Smooth muscle cell (in vitro differentiated cells): ENCODE measurements at regions not wholly inside any gene's neighbourhood (a gene's known extent, or its start where the extent isn't known, plus 50 kb on each side); places are given as distances from the start of the nearest gene placed in this dataset.

Source experiments
- DNase-seq: peaks from one replicate; lab custom pipeline; 2025; ENCODE audit not compliant: unreplicated experiment; lab: John Stamatoyannopoulos, UW
- H2AFZ ChIP-seq: fragments of 200-600 bp; sonication (generic); 2 replicates; pipeline ENCODE4 v1.6.0; 2016; ENCODE audit warnings: antibody characterized with exemption, low read depth, mild to moderate bottlenecking
- H3F3A ChIP-seq: fragments of 200-600 bp; sonication (generic); 2 replicates; pipeline ENCODE4 v1.6.0; 2017; ENCODE audit warnings: antibody characterized with exemption, low read depth
- H3K27ac ChIP-seq: fragments of 200-600 bp; sonication (generic); 2 replicates; pipeline ENCODE4 v1.5.1; 2016; ENCODE audit warnings: low read depth, mild to moderate bottlenecking
- H3K27me3 ChIP-seq: fragments of 200-600 bp; sonication (generic); 2 replicates; pipeline ENCODE4 v1.6.1; 2016; ENCODE audit warnings: low read depth, mild to moderate bottlenecking
- H3K36me3 ChIP-seq: fragments of 200-600 bp; sonication (generic); 2 replicates; pipeline ENCODE4 v1.5.1; 2016; ENCODE audit warnings: low read depth
- H3K4me1 ChIP-seq: fragments of 200-600 bp; sonication (generic); 2 replicates; pipeline ENCODE4 v1.5.1; 2016; ENCODE audit warnings: low read depth
- H3K4me2 ChIP-seq: fragments of 200-600 bp; sonication (generic); 2 replicates; pipeline ENCODE4 v1.6.0; 2016; ENCODE audit warnings: mild to moderate bottlenecking
- H3K4me3 ChIP-seq: fragments of 200-600 bp; sonication (generic); 2 replicates; pipeline ENCODE4 v1.5.1; 2016; ENCODE audit warnings: mild to moderate bottlenecking
- H3K79me2 ChIP-seq: fragments of 200-600 bp; sonication (generic); 2 replicates; pipeline ENCODE4 v1.6.0; 2016; ENCODE audit warnings: low read depth, mild to moderate bottlenecking
- H3K9ac ChIP-seq: fragments of 200-600 bp; sonication (generic); 2 replicates; pipeline ENCODE4 v1.6.0; 2016; ENCODE audit warnings: low read depth
- H3K9me3 ChIP-seq: fragments of 200-600 bp; sonication (generic); replicated peaks from 2 replicates; pipeline ENCODE4 v1.5.1; 2016; ENCODE audit warnings: low read depth
- H4K20me1 ChIP-seq: fragments of 200-600 bp; sonication (generic); 2 replicates; pipeline ENCODE4 v1.6.0; 2016; ENCODE audit warnings: low read depth
- CTCF ChIP-seq: fragments of 200-600 bp; sonication (generic); IDR thresholded peaks from 2 replicates; pipeline ENCODE4 v1.5.1; 2017; ENCODE audit warnings: borderline replicate concordance, mild to moderate bottlenecking, antibody characterized with exemption; ENCODE audit not compliant: insufficient read depth, poor library complexity, severe bottlenecking
- WGBS: methylation state at CpG from one replicate; pipeline ENCODE4 v1.1.7; 2016; ENCODE audit warnings: low lambda C conversion rate; 5-methylcytosine and 5-hydroxymethylcytosine counted together

- TF ChIP-seq CTCF: no peak
- Histone ChIP-seq H3K27ac (no peak overlapping the region), H3F3A (no peaks in the 10 kb centered on the region), H4K20me1 (no peaks in the 10 kb centered on the region), H3K79me2 (no peaks in the 10 kb centered on the region), H2AFZ (no peak overlapping the region), H3K9ac (no peak overlapping the region), H3K4me1 (peaks cover 7% of the 10 kb centered on the region), H3K9me3 (no peaks in the 10 kb centered on the region), H3K36me3 (no peaks in the 10 kb centered on the region), H3K4me2 (no peak overlapping the region), H3K4me3 (no peak overlapping the region), H3K27me3 (no peaks in the 10 kb centered on the region)
- WGBS: 87% methylated on average over 2 of the region's 2 CpGs
- DNase-seq: no peak
Measured at GRCh38 chr3:159458982-159459381, 529.7 kb upstream of the IL12A start.

GRCh38 chr3:159472611-159473010 lies 516.0 kb upstream of the IL12A start:
- no peak overlapping the region for H3K9ac ChIP-seq
- H3K27ac ChIP-seq: no peak overlapping the region
- WGBS: 77% methylated on average over 4 of the region's 4 CpGs
- no peak overlapping the region for H3K4me3 ChIP-seq
- no peak overlapping the region for H2AFZ ChIP-seq
- no peaks in the 10 kb centered on the region for H3K4me1 ChIP-seq
- H4K20me1 ChIP-seq: no peaks in the 10 kb centered on the region
- no peaks in the 10 kb centered on the region for H3K79me2 ChIP-seq
- no peaks in the 10 kb centered on the region for H3K27me3 ChIP-seq
- H3K36me3 ChIP-seq: no peaks in the 10 kb centered on the region
- DNase-seq: no peak
- no peaks in the 10 kb centered on the region for H3K9me3 ChIP-seq
- H3K4me2 ChIP-seq: no peak overlapping the region
- TF ChIP-seq CTCF: no peak
- no peaks in the 10 kb centered on the region for H3F3A ChIP-seq

- H2AFZ ChIP-seq: no peak overlapping the region
- no peak overlapping the region for H3K4me3 ChIP-seq
- no peak overlapping the region for H3K27ac ChIP-seq
- H3K36me3 ChIP-seq: no peaks in the 10 kb centered on the region
- no peaks in the 10 kb centered on the region for H3K9me3 ChIP-seq
- no peaks in the 10 kb centered on the region for H3K27me3 ChIP-seq
- H3K79me2 ChIP-seq: no peaks in the 10 kb centered on the region
- H3F3A ChIP-seq: no peaks in the 10 kb centered on the region
- no peak for DNase-seq
- no peaks in the 10 kb centered on the region for H3K4me1 ChIP-seq
- WGBS: 100% methylated on average over 1 of the region's 1 CpG
- H3K4me2 ChIP-seq: no peak overlapping the region
- H4K20me1 ChIP-seq: no peaks in the 10 kb centered on the region
- TF ChIP-seq CTCF: no peak
- H3K9ac ChIP-seq: no peak overlapping the region
Measured at GRCh38 chr3:159473206-159473605, 515.4 kb upstream of the IL12A start.

- Histone ChIP-seq H2AFZ (no peak overlapping the region), H3F3A (no peaks in the 10 kb centered on the region), H3K36me3 (no peaks in the 10 kb centered on the region), H3K9ac (no peak overlapping the region), H3K9me3 (no peaks in the 10 kb centered on the region), H3K27me3 (no peaks in the 10 kb centered on the region), H3K4me1 (no peaks in the 10 kb centered on the region), H3K4me2 (no peak overlapping the region), H3K79me2 (no peaks in the 10 kb centered on the region), H4K20me1 (no peaks in the 10 kb centered on the region), H3K27ac (no peak overlapping the region), H3K4me3 (no peak overlapping the region)
- TF ChIP-seq CTCF: no peak
- no peak for DNase-seq
Measured at GRCh38 chr3:159480046-159480445, 508.6 kb upstream of the IL12A start.
